Raji (cell line): ENCODE measurements at regions not wholly inside any gene's neighbourhood (a gene's known extent, or its start where the extent isn't known, plus 50 kb on each side); places are given as distances from the start of the nearest gene placed in this dataset.

ENCODE experiments used
- POLR2A ChIP-seq: IDR thresholded peaks from 2 replicates; pipeline ENCODE4 v1.6.1; 2011; ENCODE audit warnings: low read depth, low read length, control low read depth; ENCODE audit not compliant: insufficient read depth

DNA sequence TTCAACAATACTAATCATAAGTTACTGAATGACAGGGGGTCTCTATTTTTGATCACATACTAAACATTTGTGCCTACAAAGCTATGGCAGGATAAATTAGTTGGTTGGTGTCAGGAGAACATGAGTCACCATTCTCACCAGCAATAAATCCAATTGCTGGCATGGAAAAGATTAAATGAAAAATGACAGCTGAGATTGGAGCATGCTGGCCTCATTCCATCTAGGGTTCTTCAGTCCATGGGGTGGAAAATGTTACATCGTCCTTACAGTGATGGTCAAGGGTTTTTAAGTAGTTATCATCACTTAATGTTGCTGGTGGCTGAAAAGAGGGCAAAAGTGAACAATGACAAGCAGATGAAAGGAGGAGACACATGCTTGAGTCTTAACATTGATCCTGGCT, 180.1 kb upstream of the BCL6 start:
- no peak for TF ChIP-seq POLR2A

DNA sequence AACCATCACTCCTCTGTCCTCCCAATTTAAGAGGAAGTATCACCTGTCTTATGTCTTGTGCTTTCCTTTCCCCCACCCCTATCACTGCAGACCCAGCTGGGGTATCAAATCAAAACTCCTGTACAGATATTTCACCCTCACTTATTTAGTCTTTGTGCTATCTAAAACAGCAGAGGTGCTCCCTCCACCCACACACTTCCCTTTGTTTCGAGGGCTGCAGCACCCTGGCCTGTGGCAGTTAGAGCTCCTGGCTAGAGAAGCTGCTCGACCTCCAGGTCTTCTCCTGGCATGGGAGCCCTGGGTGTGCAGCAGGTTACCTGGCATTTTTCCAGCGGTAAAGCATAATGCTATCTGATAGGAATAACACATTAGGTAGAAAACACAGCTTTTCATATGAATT, 181.4 kb upstream of the BCL6 start:
- TF ChIP-seq POLR2A: no peak

DNA sequence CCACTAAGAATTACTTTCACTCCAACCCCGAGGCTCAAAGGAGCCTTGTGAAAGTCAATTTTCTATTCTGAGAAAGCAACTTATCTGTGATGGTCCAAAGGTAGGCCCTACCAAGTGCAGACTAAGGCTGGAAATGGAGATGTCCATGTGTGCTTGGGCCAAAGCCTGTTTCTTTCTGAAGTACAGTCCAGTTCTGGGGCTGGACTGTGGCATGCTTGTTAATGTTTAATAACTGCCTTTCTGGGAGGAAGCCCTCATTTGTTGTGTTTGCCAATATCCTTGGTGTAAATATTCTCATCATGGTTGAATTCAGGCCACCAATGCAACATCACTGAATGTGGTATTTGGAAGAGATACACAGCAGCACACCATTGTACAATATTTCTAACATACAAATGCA, 182.3 kb upstream of the BCL6 start:
- TF ChIP-seq POLR2A: no peak

DNA sequence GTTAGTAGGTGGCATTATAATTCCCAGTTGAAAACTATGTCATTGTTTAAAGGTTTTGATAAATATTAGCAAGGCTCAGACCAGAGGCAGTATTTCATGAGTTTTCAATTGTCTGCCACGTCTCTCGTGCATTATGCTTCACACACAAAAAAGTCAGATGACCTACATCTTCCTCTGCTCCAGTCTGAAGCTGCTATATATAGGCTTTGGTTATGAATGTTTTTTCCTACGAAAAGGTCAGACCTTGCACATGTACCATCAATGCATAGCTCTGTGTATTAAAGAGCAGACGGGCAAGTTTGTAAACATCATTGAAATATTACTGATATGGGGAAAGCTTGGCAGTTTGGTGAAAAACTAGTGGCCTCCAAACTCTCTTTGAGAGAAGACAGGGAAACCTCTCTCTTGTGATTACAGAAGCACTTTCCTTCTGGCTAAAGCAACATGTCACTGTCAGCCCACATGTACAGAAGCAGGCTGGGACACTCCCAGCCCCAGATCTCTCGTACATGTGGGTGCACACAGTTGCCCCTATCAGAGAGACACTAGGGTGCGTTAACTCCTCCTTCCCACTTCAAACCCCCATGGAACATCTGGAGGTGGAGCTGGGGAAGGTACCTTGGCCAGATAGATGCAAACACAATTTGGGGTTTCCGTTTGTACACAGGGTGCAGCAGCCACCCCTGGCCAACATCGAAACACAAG, 184.0 kb upstream of the BCL6 start:
- TF ChIP-seq POLR2A: no peak

DNA sequence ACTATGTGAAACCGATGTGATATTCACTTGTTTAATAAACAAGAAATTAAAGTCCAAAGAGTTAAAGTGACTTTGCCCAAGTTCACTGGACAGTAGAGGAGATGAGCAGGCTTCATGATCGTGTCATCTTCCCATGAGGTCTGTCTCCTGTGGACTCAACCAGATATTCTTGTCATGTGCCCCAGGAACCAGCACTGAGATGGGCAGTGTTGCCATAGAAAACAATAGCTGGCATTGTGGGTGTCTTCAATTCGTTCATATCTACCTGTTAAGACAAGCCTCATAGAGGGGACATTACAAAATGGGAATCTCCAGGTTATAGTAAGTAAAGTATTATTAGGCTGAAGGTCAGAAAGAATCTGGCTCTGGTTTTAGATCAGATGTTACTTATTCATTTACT, 184.8 kb upstream of the BCL6 start:
- TF ChIP-seq POLR2A: no peak

DNA sequence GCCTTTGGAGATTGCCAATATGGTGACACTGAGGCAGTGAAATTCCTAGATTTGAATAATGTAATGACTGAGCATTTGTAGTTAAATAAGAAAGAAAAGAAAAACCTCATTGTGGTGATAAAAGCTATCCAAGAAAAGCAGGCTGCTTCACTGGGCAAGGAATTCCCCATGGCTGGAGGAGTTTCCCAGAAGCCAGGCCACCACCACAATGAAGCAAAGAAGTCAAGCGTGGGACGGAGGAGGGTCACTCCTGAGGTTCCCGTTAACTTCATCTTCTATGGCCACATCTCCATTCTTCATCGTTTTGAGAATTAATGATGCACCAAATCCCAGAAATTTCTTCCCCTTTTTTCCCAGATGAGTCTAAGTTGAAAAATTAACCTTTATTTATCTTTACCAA, 185.8 kb upstream of the BCL6 start:
- TF ChIP-seq POLR2A: no peak

DNA sequence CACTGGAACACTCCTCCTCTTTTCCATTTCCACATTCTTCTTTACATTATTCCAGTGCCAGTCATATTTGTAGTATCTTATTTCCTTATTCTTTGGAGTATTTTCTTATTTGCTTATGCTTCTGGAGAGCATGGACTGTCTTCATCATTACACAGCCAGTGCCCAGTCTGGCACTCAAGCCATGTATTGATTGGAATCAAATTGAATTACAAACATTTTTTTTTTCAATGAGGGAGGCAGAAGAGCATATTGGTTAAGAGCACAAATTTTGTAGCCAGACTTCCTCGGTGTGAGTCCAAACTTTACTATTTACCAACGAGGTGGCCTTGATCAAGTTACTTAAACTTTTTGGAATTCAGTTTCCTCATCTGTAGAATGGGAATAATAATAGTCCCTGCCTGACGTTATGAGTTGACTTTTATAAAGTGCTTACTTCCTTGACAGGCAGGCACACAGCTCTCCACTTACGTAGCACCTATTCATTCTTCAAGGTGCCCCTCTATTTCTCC, 186.6 kb upstream of the BCL6 start:
- no peak for TF ChIP-seq POLR2A

- peak; percentile 59 for TF ChIP-seq POLR2A
These were observed 187.3 kb upstream of the BCL6 start for GRCh38 chr3:187932530-187932929.

DNA sequence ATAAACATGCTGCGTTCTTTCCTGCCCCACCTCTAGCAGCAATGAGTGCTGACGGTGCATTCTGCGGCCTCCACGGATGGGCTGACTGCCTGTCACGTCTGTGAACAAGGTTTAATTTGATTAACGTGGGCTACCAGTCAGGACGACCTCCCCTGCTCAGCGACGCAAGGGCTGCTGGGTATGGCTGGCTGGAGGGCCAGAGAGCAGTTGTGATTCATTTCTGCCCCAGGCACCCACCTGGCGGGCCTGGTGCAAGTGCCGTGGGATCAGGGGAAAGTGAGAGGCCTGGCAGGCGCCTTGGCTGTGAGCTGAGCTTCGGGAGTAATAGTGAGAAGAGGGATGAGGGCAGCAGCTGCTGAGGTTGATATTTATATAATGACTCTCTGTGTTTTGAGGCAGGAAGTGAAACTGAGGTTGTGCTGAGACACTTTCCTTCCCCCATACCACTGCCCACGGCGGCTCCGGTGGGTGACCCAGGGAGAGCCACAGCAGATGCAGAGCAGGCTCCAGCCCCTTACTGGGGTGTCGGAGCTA, 190.4 kb upstream of the BCL6 start:
- peak; percentile 81 for TF ChIP-seq POLR2A

DNA sequence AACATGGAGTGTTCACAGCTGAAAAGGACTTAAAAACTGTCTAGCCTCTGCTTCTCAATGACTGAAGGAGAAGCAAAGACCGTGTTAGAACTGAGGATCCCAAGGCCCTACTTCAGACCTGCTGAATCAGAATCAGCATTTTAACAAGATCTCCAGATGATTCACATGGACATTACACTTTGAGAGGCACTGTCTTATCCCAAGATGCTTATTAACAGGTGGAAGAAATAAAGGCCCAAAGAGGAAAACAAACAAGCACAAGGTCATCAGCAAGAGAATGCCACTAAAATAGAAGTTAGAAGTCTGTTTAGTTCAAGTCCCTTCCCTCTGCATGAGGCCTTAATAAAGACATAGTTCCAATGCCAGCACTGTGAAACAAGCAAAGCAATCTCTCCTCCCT, 191.4 kb upstream of the BCL6 start:
- TF ChIP-seq POLR2A: no peak

DNA sequence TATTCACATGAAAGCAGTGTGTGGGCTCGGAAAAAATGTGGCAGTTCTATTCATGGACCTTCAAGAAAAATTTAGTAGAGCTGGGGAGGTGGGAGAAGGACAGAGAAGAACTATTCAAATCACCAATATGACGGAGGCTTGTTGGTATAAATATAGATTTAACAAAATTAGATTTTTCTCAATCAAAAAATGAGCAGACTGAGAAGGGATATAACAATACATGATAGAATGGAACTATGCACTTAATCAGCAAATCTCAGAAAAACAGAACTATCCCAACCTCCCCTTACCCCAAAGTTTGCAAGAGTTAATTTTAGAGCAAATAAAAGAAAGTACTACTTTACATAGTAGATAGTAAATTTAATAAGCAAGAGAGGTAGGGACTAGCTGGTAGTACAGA, 194.6 kb upstream of the BCL6 start:
- TF ChIP-seq POLR2A: no peak

- TF ChIP-seq POLR2A: no peak
These were observed 196.0 kb upstream of the BCL6 start for GRCh38 chr3:187941135-187941847.

DNA sequence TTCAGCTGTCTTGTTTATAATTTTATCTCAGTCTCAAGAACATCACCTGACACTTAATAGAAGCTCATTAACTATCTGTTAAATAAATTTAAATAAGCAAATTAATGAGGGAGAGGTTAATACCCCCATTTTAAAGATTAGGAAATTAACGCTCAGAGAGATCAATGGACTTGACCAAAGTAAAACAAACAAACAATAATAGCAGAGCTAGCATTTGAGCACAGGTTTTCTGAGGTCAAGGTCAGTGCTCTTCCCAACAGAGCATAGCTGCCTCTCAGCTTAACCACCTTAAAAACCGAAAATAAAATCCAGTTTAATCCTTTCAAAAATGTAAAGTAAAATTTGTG, 196.6 kb upstream of the BCL6 start:
- TF ChIP-seq POLR2A: no peak

- TF ChIP-seq POLR2A: peak; percentile 92
These were observed 197.5 kb upstream of the BCL6 start for GRCh38 chr3:187942658-187943241.

DNA sequence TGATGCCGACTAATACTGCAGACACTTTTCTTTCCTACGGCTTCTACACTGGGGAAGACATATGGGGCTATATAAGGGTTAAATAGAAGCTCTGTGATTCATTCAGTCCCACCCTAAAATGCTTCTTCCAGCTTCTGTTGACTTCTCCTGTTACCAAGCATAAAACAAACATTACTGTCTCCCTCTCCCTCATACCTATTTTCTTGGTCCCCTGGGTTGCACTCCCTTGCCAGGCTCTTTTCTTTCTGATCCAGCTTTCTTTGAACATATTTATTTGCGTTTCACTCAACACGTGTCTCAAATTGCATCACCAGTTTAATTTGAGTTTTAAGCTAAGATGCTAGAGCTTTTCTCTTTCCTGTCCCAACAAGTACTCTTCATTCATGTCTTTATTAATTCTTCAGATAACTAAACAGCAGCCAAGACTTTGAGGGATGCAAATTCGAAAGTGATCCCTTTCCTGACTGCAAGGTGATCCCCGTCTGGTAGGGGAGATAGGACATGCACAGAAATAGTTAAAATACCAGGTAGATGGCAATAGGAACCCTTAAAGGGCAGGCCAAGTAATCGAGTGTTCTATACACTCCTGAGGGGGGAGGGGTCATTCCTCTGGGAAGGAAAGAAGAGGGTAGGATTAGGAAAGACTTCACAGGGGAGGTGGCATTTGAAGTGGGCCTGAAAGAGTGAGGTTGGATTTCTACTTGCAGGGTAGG, 198.6 kb upstream of the BCL6 start:
- TF ChIP-seq POLR2A: no peak
